GM12878 (cell line): ENCODE measurements at regions not wholly inside any gene's neighbourhood (a gene's known extent, or its start where the extent isn't known, plus 50 kb on each side); places are given as distances from the start of the nearest gene placed in this dataset.
"Not testable (repeated sequence)": the region's sequence is repeated elsewhere in the genome, so short reads cannot be mapped to it uniquely, and the experiment has no call there.

Experiments used
- BHLHE40 ChIP-seq, 2 experiments: fragments of 450-650 bp in 1 of 2; IDR thresholded peaks; 2 replicates each; pipeline ENCODE4 v1.6.1; 2011 to 2017; ENCODE audit warnings: low read depth in 2 of 2, borderline replicate concordance in 1 of 2, improper control_type of control experiment in 1 of 2, low read length in 1 of 2, mild to moderate bottlenecking in 1 of 2
- CTCF ChIP-seq, 3 experiments: IDR thresholded peaks in 2 of 3; conservative IDR thresholded peaks in 1 of 3; 2 replicates each; pipeline ENCODE4 v1.5.1; 2011; ENCODE audit warnings: low read depth in 3 of 3, low read length in 3 of 3, mild to moderate bottlenecking in 3 of 3, control low read depth in 2 of 3, moderate library complexity in 2 of 3, inconsistent platforms in 1 of 3, mixed read lengths in 1 of 3; ENCODE audit not compliant: control insufficient read depth in 2 of 3, insufficient read depth in 1 of 3; ENCODE audit errors: extremely low read depth in 1 of 3
- E2F4 ChIP-seq: IDR thresholded peaks from 2 replicates; pipeline ENCODE4 v1.6.1; 2012; ENCODE audit warnings: low read depth, low read length, improper control_type of control experiment
- EZH2 ChIP-seq: IDR thresholded peaks from 2 replicates; pipeline ENCODE4 v1.6.1; 2012; ENCODE audit warnings: low read depth, mild to moderate bottlenecking, control low read depth, inconsistent platforms, low read length, borderline replicate concordance; ENCODE audit not compliant: control insufficient read depth
- MYC ChIP-seq: IDR thresholded peaks from 2 replicates; pipeline ENCODE4 v1.6.1; 2011; ENCODE audit warnings: mild to moderate bottlenecking, low read length, moderate library complexity, inconsistent platforms; ENCODE audit not compliant: insufficient read depth, insufficient replicate concordance, insufficient read length, severe bottlenecking
- RAD21 ChIP-seq: IDR thresholded peaks from 2 replicates; pipeline ENCODE4 v1.6.1; 2011; ENCODE audit warnings: mild to moderate bottlenecking, low read depth, low read length, moderate library complexity; ENCODE audit not compliant: insufficient read depth
- SKIL ChIP-seq: fragments of 450-650 bp; IDR thresholded peaks from 2 replicates; pipeline ENCODE4 v1.6.1; 2017; ENCODE audit warnings: mild to moderate bottlenecking, low read depth, inconsistent platforms; ENCODE audit not compliant: poor library complexity, severe bottlenecking
- SMAD1 ChIP-seq: fragments of 450-650 bp; IDR thresholded peaks from 2 replicates; pipeline ENCODE4 v1.6.1; 2018; ENCODE audit warnings: mild to moderate bottlenecking, low read depth; ENCODE audit not compliant: partially characterized antibody
- SMC3 ChIP-seq: IDR thresholded peaks from 2 replicates; pipeline ENCODE4 v1.6.1; 2011; ENCODE audit warnings: low read length, improper control_type of control experiment, borderline replicate concordance
- TAF1 ChIP-seq: IDR thresholded peaks from 2 replicates; pipeline ENCODE4 v1.6.1; 2011; ENCODE audit warnings: mild to moderate bottlenecking, low read depth, low read length, borderline replicate concordance
- YY1 ChIP-seq: IDR thresholded peaks from 2 replicates; pipeline ENCODE4 v1.6.1; 2011; ENCODE audit warnings: low read depth, mild to moderate bottlenecking, low read length

- TF ChIP-seq YY1; RAD21; E2F4; SKIL; BHLHE40 (IDR thresholded peaks at IDR 0.05; ENCODE audit: borderline replicate concordance in 1 of 2, low read depth in 2 of 2, low read length in 1 of 2); TAF1; SMC3; CTCF (IDR thresholded peaks at IDR 0.05 in 2 of 3, conservative IDR thresholded peaks at IDR 0.05 in 1 of 3; ENCODE audit: control insufficient read depth in 2 of 3, extremely low read depth in 1 of 3, insufficient read depth in 1 of 3, low read depth in 3 of 3, low read length in 3 of 3); SMAD1; MYC; EZH2: not testable (repeated sequence)
Measured at GRCh38 chr1:120497145-120497544, 82.3 kb downstream of the NBPF8 start.
